Effector memory CD8-positive, alpha-beta T cell (primary cell): ENCODE measurements at regions not wholly inside any gene's neighbourhood (a gene's known extent, or its start where the extent isn't known, plus 50 kb on each side); places are given as distances from the start of the nearest gene placed in this dataset.

Experiments
- ATAC-seq: fragments of 150-1000 bp; cut with Tn5 transposase; replicated peaks from 2 replicates; pipeline ENCODE4 v1.10.0; 2021; ENCODE audit warnings: mild to moderate bottlenecking, moderate library complexity
- DNase-seq, 3 experiments: peaks; one replicate each; pipeline ENCODE4 v3.0.0; 2021
- H3K27ac Mint-ChIP-seq, 2 donors: one replicate each; pipeline ENCODE4 v1.8.0; 2022; ENCODE audit warnings: mild to moderate bottlenecking in 2 of 2, mixed read lengths in 2 of 2, moderate library complexity in 2 of 2
- H3K27me3 Mint-ChIP-seq, 2 donors: one replicate each; pipeline ENCODE4 v1.8.0; 2022; ENCODE audit warnings: mixed read lengths in 2 of 2
- H3K36me3 Mint-ChIP-seq: one replicate; pipeline ENCODE4 v1.8.0; 2022; ENCODE audit warnings: mild to moderate bottlenecking, moderate library complexity, mixed read lengths; ENCODE audit not compliant: insufficient read depth
- H3K4me1 Mint-ChIP-seq, 2 donors: one replicate each; pipeline ENCODE4 v1.8.0; 2022; ENCODE audit warnings: low read depth in 2 of 2, mixed read lengths in 2 of 2
- H3K4me3 Mint-ChIP-seq, 2 donors: one replicate each; pipeline ENCODE4 v1.8.0; 2022; ENCODE audit warnings: mild to moderate bottlenecking in 2 of 2, mixed read lengths in 2 of 2, moderate library complexity in 2 of 2
- H3K9me3 Mint-ChIP-seq, 2 donors: one replicate each; pipeline ENCODE4 v1.8.0; 2022; ENCODE audit warnings: mixed read lengths in 2 of 2

- Mint-ChIP-seq H3K27me3 (no peaks in the 10 kb centered on the region), H3K36me3 (no peaks in the 10 kb centered on the region), H3K4me3 (no peak overlapping the region), H3K9me3 (peaks cover 4 to 7% of the 10 kb centered on the region in 2 donors), H3K27ac (no peak overlapping the region), H3K4me1 (no peaks in the 10 kb centered on the region)
- no peak for DNase-seq
- no peak for ATAC-seq
Observed at GRCh38 chr5:32975656-32976375, 264.7 kb downstream of the NPR3 start.

- H3K4me3 Mint-ChIP-seq, result no peak overlapping the region
- DNase-seq, result no peak
- H3K27ac Mint-ChIP-seq, result no peak overlapping the region
- H3K27me3 Mint-ChIP-seq, result no peaks in the 10 kb centered on the region
- no peak for ATAC-seq
- no peaks in the 10 kb centered on the region for H3K36me3 Mint-ChIP-seq
- peaks cover 6 to 20% of the 10 kb centered on the region in 2 donors for H3K9me3 Mint-ChIP-seq
- no peaks in the 10 kb centered on the region for H3K4me1 Mint-ChIP-seq
Observed at GRCh38 chr5:32981061-32981460, 269.9 kb downstream of the NPR3 start.

GRCh38 chr5:32984851-32985610 is 273.9 kb downstream of the NPR3 start:
- no peak for ATAC-seq
- DNase-seq, result no peak
- no peak overlapping the region for H3K27ac Mint-ChIP-seq
- H3K4me3 Mint-ChIP-seq, result no peak overlapping the region
- H3K4me1 Mint-ChIP-seq, result no peaks in the 10 kb centered on the region
- no peaks in the 10 kb centered on the region for H3K36me3 Mint-ChIP-seq
- no peaks in the 10 kb centered on the region for H3K27me3 Mint-ChIP-seq
- H3K9me3 Mint-ChIP-seq, result peaks cover 6 to 24% of the 10 kb centered on the region in 2 donors

GRCh38 chr5:32989815-32990214 is 278.7 kb downstream of the NPR3 start:
- no peak overlapping the region for H3K27ac Mint-ChIP-seq
- H3K4me1 Mint-ChIP-seq, result no peaks in the 10 kb centered on the region
- H3K4me3 Mint-ChIP-seq, result no peak overlapping the region
- no peaks in the 10 kb centered on the region for H3K36me3 Mint-ChIP-seq
- no peak for ATAC-seq
- no peak for DNase-seq
- no peaks in the 10 kb centered on the region for H3K27me3 Mint-ChIP-seq
- peaks cover 11 to 30% of the 10 kb centered on the region in 2 donors for H3K9me3 Mint-ChIP-seq

GRCh38 chr5:32990593-32991420 is 279.7 kb downstream of the NPR3 start:
- ATAC-seq, result no peak
- Mint-ChIP-seq H3K27ac (no peak overlapping the region), H3K9me3 (peaks cover 9 to 20% of the 10 kb centered on the region in 2 donors), H3K27me3 (no peaks in the 10 kb centered on the region), H3K4me3 (no peak overlapping the region), H3K4me1 (no peaks in the 10 kb centered on the region), H3K36me3 (no peaks in the 10 kb centered on the region)
- no peak for DNase-seq

GRCh38 chr5:32991421-32991815 is 280.3 kb downstream of the NPR3 start:
- no peak for DNase-seq
- Mint-ChIP-seq H3K27me3 (no peaks in the 10 kb centered on the region), H3K4me3 (no peak overlapping the region), H3K4me1 (no peaks in the 10 kb centered on the region), H3K36me3 (no peaks in the 10 kb centered on the region), H3K27ac (no peak overlapping the region), H3K9me3 (peaks cover 9 to 16% of the 10 kb centered on the region in 2 donors)
- ATAC-seq, result no peak

GRCh38 chr5:32996336-32996735 is 285.2 kb downstream of the NPR3 start:
- Mint-ChIP-seq H3K4me3 (no peak overlapping the region), H3K9me3 (peaks cover 3 to 14% of the 10 kb centered on the region in 2 donors), H3K27me3 (no peaks in the 10 kb centered on the region), H3K36me3 (no peaks in the 10 kb centered on the region), H3K4me1 (no peaks in the 10 kb centered on the region), H3K27ac (no peak overlapping the region)
- DNase-seq (no peak), ATAC-seq (no peak)

- Mint-ChIP-seq H3K36me3 (no peaks in the 10 kb centered on the region), H3K9me3 (peaks cover 0 to 16% of the 10 kb centered on the region in 2 donors), H3K4me1 (no peaks in the 10 kb centered on the region), H3K4me3 (no peak overlapping the region), H3K27me3 (no peaks in the 10 kb centered on the region), H3K27ac (no peak overlapping the region)
- ATAC-seq (no peak), DNase-seq (no peak)
Observed at GRCh38 chr5:33008751-33009418, 297.8 kb downstream of the NPR3 start.

- no peaks in the 10 kb centered on the region for H3K4me1 Mint-ChIP-seq
- ATAC-seq (no peak), DNase-seq (no peak)
- no peak overlapping the region for H3K27ac Mint-ChIP-seq
- H3K4me3 Mint-ChIP-seq, result no peak overlapping the region
- no peaks in the 10 kb centered on the region for H3K27me3 Mint-ChIP-seq
- no peaks in the 10 kb centered on the region for H3K36me3 Mint-ChIP-seq
- H3K9me3 Mint-ChIP-seq, result peaks cover 0 to 27% of the 10 kb centered on the region in 2 donors
Observed at GRCh38 chr5:33010846-33011245, 299.7 kb downstream of the NPR3 start.

GRCh38 chr5:33011801-33012200 is 300.7 kb downstream of the NPR3 start:
- ATAC-seq (no peak), DNase-seq (no peak)
- H3K27ac Mint-ChIP-seq, result no peak overlapping the region
- H3K27me3 Mint-ChIP-seq, result no peaks in the 10 kb centered on the region
- H3K4me1 Mint-ChIP-seq, result no peaks in the 10 kb centered on the region
- H3K36me3 Mint-ChIP-seq, result no peaks in the 10 kb centered on the region
- H3K9me3 Mint-ChIP-seq, result peaks cover 1 to 27% of the 10 kb centered on the region in 2 donors
- no peak overlapping the region for H3K4me3 Mint-ChIP-seq

- Mint-ChIP-seq H3K4me1 (no peaks in the 10 kb centered on the region), H3K4me3 (no peak overlapping the region), H3K27me3 (no peaks in the 10 kb centered on the region), H3K36me3 (no peaks in the 10 kb centered on the region), H3K27ac (no peak overlapping the region), H3K9me3 (peaks cover 5 to 9% of the 10 kb centered on the region in 2 donors)
- DNase-seq (no peak), ATAC-seq (no peak)
Observed at GRCh38 chr5:33023649-33024048, 312.5 kb downstream of the NPR3 start.

- no peak for ATAC-seq
- no peaks in the 10 kb centered on the region for H3K27me3 Mint-ChIP-seq
Observed at GRCh38 chr5:33032271-33033070, 321.4 kb downstream of the NPR3 start.

More at GRCh38 chr5:33032271-33033070, 321.4 kb downstream of the NPR3 start:
- no peak overlapping the region for H3K27ac Mint-ChIP-seq
- no peaks in the 10 kb centered on the region for H3K4me1 Mint-ChIP-seq
- H3K4me3 Mint-ChIP-seq, result no peak overlapping the region
- H3K9me3 Mint-ChIP-seq, result peaks cover 8 to 21% of the 10 kb centered on the region in 2 donors
- no peak for DNase-seq
- no peaks in the 10 kb centered on the region for H3K36me3 Mint-ChIP-seq
